Forelimb muscle (tissue), 1 donor: ENCODE measurements at regions not wholly inside any gene's neighbourhood (a gene's known extent, or its start where the extent isn't known, plus 50 kb on each side); places are given as distances from the start of the nearest gene placed in this dataset.

ENCODE experiments used
- DNase-seq: peaks from one replicate; pipeline ENCODE4 v3.0.0-alpha.2; 2013; ENCODE audit warnings: low read depth

- no peak for DNase-seq
Measured at GRCh38 chr4:19416146-19416545, 835.6 kb upstream of the SLIT2 start.

GRCh38 chr4:19408490-19408889, 843.2 kb upstream of the SLIT2 start:
- DNase-seq = no peak

- DNase-seq = no peak
Measured at GRCh38 chr4:19406789-19407188, 844.9 kb upstream of the SLIT2 start.

GRCh38 chr4:19403786-19404370, 847.8 kb upstream of the SLIT2 start:
- no peak for DNase-seq

- DNase-seq = no peak
Measured at GRCh38 chr4:19402581-19403065, 849.1 kb upstream of the SLIT2 start.

- no peak for DNase-seq
Measured at GRCh38 chr4:19401301-19402080, 850.2 kb upstream of the SLIT2 start.

GRCh38 chr4:19400820-19401219, 850.9 kb upstream of the SLIT2 start:
- no peak for DNase-seq

- no peak for DNase-seq
Measured at GRCh38 chr4:19399001-19399400, 852.7 kb upstream of the SLIT2 start.

- no peak for DNase-seq
Measured at GRCh38 chr4:19386786-19387185, 864.9 kb upstream of the SLIT2 start.

- DNase-seq = no peak
Measured at GRCh38 chr4:19382993-19383756, 868.5 kb upstream of the SLIT2 start.

- DNase-seq = no peak
Measured at GRCh38 chr4:19381068-19381467, 870.6 kb upstream of the SLIT2 start.

GRCh38 chr4:19380600-19380999, 871.1 kb upstream of the SLIT2 start:
- no peak for DNase-seq

GRCh38 chr4:19379191-19379708, 872.5 kb upstream of the SLIT2 start:
- no peak for DNase-seq

- peak; percentile 11 for DNase-seq
Measured at GRCh38 chr4:19375931-19376330, 875.8 kb upstream of the SLIT2 start.

- DNase-seq = peak; percentile 31
Measured at GRCh38 chr4:19375136-19375804, 876.4 kb upstream of the SLIT2 start.

- no peak for DNase-seq
Measured at GRCh38 chr4:19372390-19372789, 879.3 kb upstream of the SLIT2 start.

GRCh38 chr4:19368800-19369199, 882.9 kb upstream of the SLIT2 start:
- no peak for DNase-seq

GRCh38 chr4:19366916-19367315, 884.8 kb upstream of the SLIT2 start:
- DNase-seq = no peak

GRCh38 chr4:19358015-19358414, 893.7 kb upstream of the SLIT2 start:
- no peak for DNase-seq

- DNase-seq = no peak
Measured at GRCh38 chr4:19349416-19349815, 902.3 kb upstream of the SLIT2 start.

GRCh38 chr4:19348746-19349145, 903.0 kb upstream of the SLIT2 start:
- DNase-seq = no peak

- DNase-seq = no peak
Measured at GRCh38 chr4:19346636-19347035, 905.1 kb upstream of the SLIT2 start.
